H9 (cell line): ENCODE measurements at regions not wholly inside any gene's neighbourhood (a gene's known extent, or its start where the extent isn't known, plus 50 kb on each side); places are given as distances from the start of the nearest gene placed in this dataset.

Experiments
- DNase-seq: peaks from one replicate; pipeline ENCODE4 v3.0.0-alpha.2; 2017
- H2AFZ ChIP-seq: one replicate; pipeline ENCODE4 v1.6.1; 2013; ENCODE audit warnings: mild to moderate bottlenecking, low read length, control low read depth, moderate library complexity
- H2AK5ac ChIP-seq: 2 replicates; pipeline ENCODE4 v1.6.1; 2013; ENCODE audit warnings: low read length, control low read depth, mixed read lengths; ENCODE audit not compliant: insufficient read length
- H2BK120ac ChIP-seq: one replicate; pipeline ENCODE4 v1.6.1; 2013; ENCODE audit warnings: low read depth, mild to moderate bottlenecking, low read length, control low read depth, inconsistent platforms; ENCODE audit not compliant: poor library complexity, severe bottlenecking
- H2BK12ac ChIP-seq: 2 replicates; pipeline ENCODE4 v1.6.1; 2013; ENCODE audit warnings: low read length, control low read depth, mixed read lengths, low read depth; ENCODE audit not compliant: insufficient read length
- H2BK15ac ChIP-seq: 2 replicates; pipeline ENCODE4 v1.6.1; 2013; ENCODE audit warnings: low read depth, low read length, control low read depth
- H2BK20ac ChIP-seq: one replicate; pipeline ENCODE4 v1.6.1; 2013; ENCODE audit warnings: low read depth, mild to moderate bottlenecking, low read length, control low read depth, inconsistent platforms; ENCODE audit not compliant: poor library complexity, severe bottlenecking
- H2BK5ac ChIP-seq: 2 replicates; pipeline ENCODE4 v1.6.1; 2013; ENCODE audit warnings: low read length, control low read depth, mixed read lengths; ENCODE audit not compliant: insufficient read length
- H3K14ac ChIP-seq: 2 replicates; pipeline ENCODE4 v1.6.1; 2013; ENCODE audit warnings: low read length, control low read depth; ENCODE audit not compliant: insufficient read depth
- H3K18ac ChIP-seq: 2 replicates; pipeline ENCODE4 v1.6.1; 2013; ENCODE audit warnings: low read depth, mild to moderate bottlenecking, mixed read lengths, low read length, control low read depth; ENCODE audit not compliant: insufficient read length
- H3K23ac ChIP-seq: 2 replicates; pipeline ENCODE4 v1.6.1; 2013; ENCODE audit warnings: low read length, control low read depth, mixed read lengths, low read depth; ENCODE audit not compliant: insufficient read length
- H3K23me2 ChIP-seq: 2 replicates; pipeline ENCODE4 v1.6.1; 2013; ENCODE audit warnings: low read depth, mild to moderate bottlenecking, mixed read lengths, low read length, control low read depth; ENCODE audit not compliant: insufficient read length, poor library complexity, severe bottlenecking
- H3K27ac ChIP-seq: 2 replicates; pipeline ENCODE4 v1.5.1; 2013; ENCODE audit warnings: low read length, control low read depth, mixed read lengths, low read depth; ENCODE audit not compliant: insufficient read length
- H3K27me3 ChIP-seq: 2 replicates; pipeline ENCODE4 v1.6.1; 2013; ENCODE audit warnings: low read length, control low read depth, inconsistent platforms; ENCODE audit not compliant: insufficient read depth
- H3K4ac ChIP-seq: 2 replicates; pipeline ENCODE4 v1.6.1; 2013; ENCODE audit warnings: low read depth, mild to moderate bottlenecking, control low read depth, inconsistent platforms, low read length, moderate library complexity
- H3K4me1 ChIP-seq: 2 replicates; pipeline ENCODE4 v1.6.1; 2013; ENCODE audit warnings: low read length, control low read depth, inconsistent platforms; ENCODE audit not compliant: insufficient read depth
- H3K4me2 ChIP-seq: 2 replicates; pipeline ENCODE4 v1.6.1; 2013; ENCODE audit warnings: low read length, control low read depth, mixed read lengths; ENCODE audit not compliant: insufficient read length, insufficient read depth
- H3K56ac ChIP-seq: 2 replicates; pipeline ENCODE4 v1.6.1; 2013; ENCODE audit warnings: low read depth, mild to moderate bottlenecking, mixed read lengths, low read length, control low read depth; ENCODE audit not compliant: insufficient read length
- H3K79me1 ChIP-seq: 2 replicates; pipeline ENCODE4 v1.6.1; 2013; ENCODE audit warnings: low read depth, mild to moderate bottlenecking, moderate library complexity, low read length, control low read depth, inconsistent platforms; ENCODE audit not compliant: insufficient read depth, poor library complexity, severe bottlenecking
- H3K79me2 ChIP-seq: 2 replicates; pipeline ENCODE4 v1.6.1; 2013; ENCODE audit warnings: low read length, control low read depth, inconsistent platforms; ENCODE audit not compliant: insufficient read depth
- H3K9ac ChIP-seq: 2 replicates; pipeline ENCODE4 v1.6.1; 2013; ENCODE audit warnings: low read length, control low read depth, mixed read lengths; ENCODE audit not compliant: insufficient read length; ENCODE audit errors: extremely low read depth
- H3K9me3 ChIP-seq: one replicate; pipeline ENCODE4 v1.6.1; 2013; ENCODE audit warnings: low read depth, low read length, inconsistent platforms; ENCODE audit not compliant: control insufficient read depth
- H3T11ph ChIP-seq: one replicate; pipeline ENCODE4 v1.6.1; 2013; ENCODE audit warnings: mild to moderate bottlenecking, low read length, control low read depth, inconsistent platforms
- H4K20me1 ChIP-seq: one replicate; pipeline ENCODE4 v1.6.1; 2013; ENCODE audit not compliant: control insufficient read depth, insufficient read length, insufficient read depth
- H4K5ac ChIP-seq: 2 replicates; pipeline ENCODE4 v1.6.1; 2013; ENCODE audit warnings: low read depth, mild to moderate bottlenecking, mixed read lengths, low read length, control low read depth; ENCODE audit not compliant: insufficient read length
- H4K8ac ChIP-seq: replicated peaks from 2 replicates; pipeline ENCODE4 v1.6.1; 2013; ENCODE audit warnings: low read length, control low read depth, mixed read lengths, low read depth; ENCODE audit not compliant: insufficient read length
- H4K91ac ChIP-seq: 2 replicates; pipeline ENCODE4 v1.6.1; 2013; ENCODE audit warnings: low read depth, mild to moderate bottlenecking, moderate library complexity, mixed read lengths, low read length, control low read depth; ENCODE audit not compliant: insufficient read length
- H3K27ac Mint-ChIP-seq, 3 experiments: 2 replicates in 2 of 3; 3 replicates in 1 of 3; pipeline ENCODE4 v1.8.0; 2020 to 2021; ENCODE audit warnings: mixed read lengths in 3 of 3, mild to moderate bottlenecking in 1 of 3, moderate library complexity in 1 of 3
- H3K27me3 Mint-ChIP-seq: 2 replicates; pipeline ENCODE4 v1.8.0; 2021; ENCODE audit warnings: low read depth, mild to moderate bottlenecking, moderate library complexity, mixed read lengths
- H3K36me3 Mint-ChIP-seq, 3 experiments: 2 replicates in 2 of 3; 3 replicates in 1 of 3; pipeline ENCODE4 v1.8.0; 2020 to 2021; ENCODE audit warnings: low read depth in 3 of 3, mixed read lengths in 3 of 3; ENCODE audit not compliant: insufficient read depth in 1 of 3
- H3K4me1 Mint-ChIP-seq, 2 experiments: 2 replicates each; pipeline ENCODE4 v1.8.0; 2020; ENCODE audit warnings: mixed read lengths in 2 of 2
- H3K4me3 Mint-ChIP-seq, 2 experiments: 2 replicates in 1 of 2; 3 replicates in 1 of 2; pipeline ENCODE4 v1.8.0; 2020 to 2021; ENCODE audit warnings: mild to moderate bottlenecking in 2 of 2, mixed read lengths in 2 of 2, moderate library complexity in 1 of 2
- H3K9me3 Mint-ChIP-seq, 2 experiments: 2 replicates in 1 of 2; 3 replicates in 1 of 2; pipeline ENCODE4 v1.8.0; 2020; ENCODE audit warnings: mild to moderate bottlenecking in 2 of 2, mixed read lengths in 2 of 2, moderate library complexity in 1 of 2
- WGBS: extraction: QIAGEN DNeasy Blood & Tissue Kit; methylation state at CpG from one replicate; pipeline ENCODE4 v1.1.7; 2013; ENCODE audit warnings: missing lambda C conversion rate, low lambda C conversion rate, mixed read lengths; ENCODE audit not compliant: insufficient read length; ENCODE audit errors: extremely low coverage; 5-methylcytosine and 5-hydroxymethylcytosine counted together
- TF ChIP-seq, protein P1 (sequence below): fragments of 200-600 bp; sonication (generic); conservative IDR thresholded peaks from 3 replicates; pipeline ENCODE4 v1.8.0; 2021; ENCODE audit warnings: antibody characterized with exemption, mild to moderate bottlenecking

DNA sequence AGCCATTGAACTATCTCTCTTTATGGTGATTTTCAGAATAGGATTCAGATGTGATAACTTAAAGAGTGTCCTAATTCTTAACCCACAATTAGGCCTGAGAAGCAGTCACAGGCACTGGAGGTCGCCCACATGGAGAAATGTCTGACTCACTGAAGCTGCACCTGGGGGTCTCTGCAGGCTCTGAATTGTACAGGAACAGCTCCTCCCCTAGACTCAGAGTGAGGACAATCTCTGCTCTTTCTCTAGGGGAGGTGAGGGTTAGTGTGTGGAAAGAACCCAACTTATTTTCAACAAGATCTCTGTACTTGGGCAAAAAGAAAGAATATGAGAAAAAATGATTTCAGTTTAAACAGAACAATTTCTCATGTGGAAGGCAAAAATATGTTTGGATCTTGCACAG, 1124.6 kb downstream of the TMEM121 start:
- H2BK5ac ChIP-seq: no peak overlapping the region
- no peak overlapping the region for H2BK15ac ChIP-seq
- H3K23ac ChIP-seq: no peak overlapping the region
- no peak overlapping the region for H3K4me2 ChIP-seq
- no peak overlapping the region for H3K9ac ChIP-seq
- H3T11ph ChIP-seq: no peak overlapping the region
- Mint-ChIP-seq H3K4me3 (no peak overlapping the region), H3K27me3 (peaks cover 4% of the 10 kb centered on the region; the same call in 1 of the 2 replicates), H3K27ac (no peak overlapping the region), H3K36me3 (peaks cover 15 to 43% (median 16%) of the 10 kb centered on the region in 3 experiments), H3K4me1 (no peaks in the 10 kb centered on the region), H3K9me3 (peaks cover 90 to 97% of the 10 kb centered on the region in 2 experiments)
- no peak overlapping the region for H2BK120ac ChIP-seq
- peaks cover 75% of the 10 kb centered on the region for H3K9me3 ChIP-seq
- no peak overlapping the region for H2AK5ac ChIP-seq
- no peak overlapping the region for H3K18ac ChIP-seq
- no peaks in the 10 kb centered on the region for H4K20me1 ChIP-seq
- H2BK20ac ChIP-seq: no peak overlapping the region
- WGBS: no CpG with 5 or more reads among the region's 1 CpG
- no peak overlapping the region for H2AFZ ChIP-seq
- no peak overlapping the region for H4K91ac ChIP-seq
- no peak overlapping the region for H3K14ac ChIP-seq
- no peak overlapping the region for H4K5ac ChIP-seq
- no peak overlapping the region for H3K27ac ChIP-seq
- no peaks in the 10 kb centered on the region for H3K79me1 ChIP-seq
- DNase-seq: no peak
- no peaks in the 10 kb centered on the region for H3K4me1 ChIP-seq
- no peaks in the 10 kb centered on the region for H3K23me2 ChIP-seq
- H3K56ac ChIP-seq: no peak overlapping the region
- TF ChIP-seq, protein P1, sequence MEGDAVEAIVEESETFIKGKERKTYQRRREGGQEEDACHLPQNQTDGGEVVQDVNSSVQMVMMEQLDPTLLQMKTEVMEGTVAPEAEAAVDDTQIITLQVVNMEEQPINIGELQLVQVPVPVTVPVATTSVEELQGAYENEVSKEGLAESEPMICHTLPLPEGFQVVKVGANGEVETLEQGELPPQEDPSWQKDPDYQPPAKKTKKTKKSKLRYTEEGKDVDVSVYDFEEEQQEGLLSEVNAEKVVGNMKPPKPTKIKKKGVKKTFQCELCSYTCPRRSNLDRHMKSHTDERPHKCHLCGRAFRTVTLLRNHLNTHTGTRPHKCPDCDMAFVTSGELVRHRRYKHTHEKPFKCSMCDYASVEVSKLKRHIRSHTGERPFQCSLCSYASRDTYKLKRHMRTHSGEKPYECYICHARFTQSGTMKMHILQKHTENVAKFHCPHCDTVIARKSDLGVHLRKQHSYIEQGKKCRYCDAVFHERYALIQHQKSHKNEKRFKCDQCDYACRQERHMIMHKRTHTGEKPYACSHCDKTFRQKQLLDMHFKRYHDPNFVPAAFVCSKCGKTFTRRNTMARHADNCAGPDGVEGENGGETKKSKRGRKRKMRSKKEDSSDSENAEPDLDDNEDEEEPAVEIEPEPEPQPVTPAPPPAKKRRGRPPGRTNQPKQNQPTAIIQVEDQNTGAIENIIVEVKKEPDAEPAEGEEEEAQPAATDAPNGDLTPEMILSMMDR: no peak
- H2BK12ac ChIP-seq: no peak overlapping the region
- no peak overlapping the region for H3K4ac ChIP-seq
- no peak overlapping the region for H4K8ac ChIP-seq
- H3K79me2 ChIP-seq: no peaks in the 10 kb centered on the region
- H3K27me3 ChIP-seq: no peaks in the 10 kb centered on the region
